ENCODE measurements at regions not wholly inside any gene's neighbourhood (a gene's known extent, or its start where the extent isn't known, plus 50 kb on each side); places are given as distances from the start of the nearest gene placed in this dataset.
A peak's percentile ranks its signal among the peaks of the same experiment; 100 is the strongest.

DNA sequence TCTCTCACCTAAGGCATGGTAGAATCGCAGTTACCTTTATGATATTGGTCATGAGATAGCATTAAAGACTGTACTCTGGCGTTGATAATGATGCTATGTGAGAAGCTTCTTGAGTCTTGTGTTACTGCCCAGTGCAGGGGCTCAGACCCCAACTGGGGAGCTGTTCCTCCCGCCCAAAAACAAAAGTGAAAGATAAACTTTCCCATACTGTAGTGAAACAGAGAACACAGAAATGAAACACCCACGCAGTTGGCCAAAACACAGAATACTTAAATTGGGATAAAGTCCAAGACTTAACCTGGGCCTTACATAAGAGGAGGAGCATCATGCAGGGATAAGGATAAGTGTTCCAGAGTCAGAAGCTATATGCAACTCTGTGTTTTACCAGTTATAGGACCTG, 130.6 kb downstream of the HHIPL2 start:
- Histone ChIP-seq H3K79me1 (replicated peaks; ENCODE audit: low read length, poor library complexity, severe bottlenecking) (no peaks in the 10 kb centered on the region), H3K23ac (ENCODE audit: low read length in 2 of 2) (no peak overlapping the region), H3K9me3 (ENCODE audit: control insufficient read depth, low read length) (no peaks in the 10 kb centered on the region), H4K91ac (ENCODE audit: low read length) (no peak overlapping the region), H2BK15ac (ENCODE audit: low read depth, poor library complexity, severe bottlenecking) (no peak overlapping the region), H2AFZ (ENCODE audit: low read depth, low read length) (no peak overlapping the region), H2BK5ac (ENCODE audit: low read depth, low read length, poor library complexity, severe bottlenecking) (no peak overlapping the region), H2BK12ac (ENCODE audit: low read length in 2 of 2) (no peak overlapping the region), H3K27me3 (ENCODE audit: control insufficient read depth in 1 of 2, insufficient read depth in 1 of 2, low read length in 2 of 2) (peaks cover 0 to 6% of the 10 kb centered on the region in 2 experiments), H2BK120ac (ENCODE audit: low read depth, low read length) (no peak overlapping the region), H3K4me3 (ENCODE audit: insufficient read depth in 1 of 2, low read depth in 1 of 2, low read length in 2 of 2) (no peak overlapping the region), H3K9ac (ENCODE audit: low read length) (no peak overlapping the region), H3K18ac (ENCODE audit: low read depth in 1 of 2, low read length in 2 of 2) (no peak overlapping the region), H2AK5ac (ENCODE audit: low read length, severe bottlenecking) (no peak overlapping the region), H3K4me2 (ENCODE audit: low read length, poor library complexity, severe bottlenecking) (no peak overlapping the region), H3K27ac (ENCODE audit: low read length, poor library complexity, severe bottlenecking) (no peak overlapping the region), H3K14ac (ENCODE audit: low read length in 2 of 2) (no peak overlapping the region), H4K8ac (ENCODE audit: low read length) (no peak overlapping the region), H3K4me1 (ENCODE audit: control insufficient read depth, insufficient read depth, low read depth, low read length) (peaks cover 2% of the 10 kb centered on the region), H3K4ac (ENCODE audit: low read depth in 1 of 2, low read length in 2 of 2) (no peak overlapping the region), H3K36me3 (ENCODE audit: control insufficient read depth in 1 of 2, insufficient read depth in 2 of 2, low read depth in 1 of 2, low read length in 2 of 2) (no peaks in the 10 kb centered on the region)
- WGBS = 85% methylated on average over 4 of the region's 4 CpGs
- no peak for DNase-seq

- peaks cover 0 to 3% of the 10 kb centered on the region in 2 experiments for H3K27me3 ChIP-seq (ENCODE audit: control insufficient read depth in 1 of 2, insufficient read depth in 1 of 2, low read length in 2 of 2)
- no peak overlapping the region for H2AK5ac ChIP-seq (ENCODE audit: low read length, severe bottlenecking)
- H3K79me1 ChIP-seq (replicated peaks; ENCODE audit: low read length, poor library complexity, severe bottlenecking) = no peaks in the 10 kb centered on the region
- DNase-seq = peak; percentile 3
- H3K27ac ChIP-seq (ENCODE audit: low read length, poor library complexity, severe bottlenecking) = no peak overlapping the region
- H3K18ac ChIP-seq (ENCODE audit: low read depth in 1 of 2, low read length in 2 of 2) = no peak overlapping the region
- H2BK120ac ChIP-seq (ENCODE audit: low read depth, low read length) = no peak overlapping the region
- no peak overlapping the region for H2BK5ac ChIP-seq (ENCODE audit: low read depth, low read length, poor library complexity, severe bottlenecking)
- WGBS = 91% methylated on average over 2 of the region's 2 CpGs
- no peaks in the 10 kb centered on the region for H3K9me3 ChIP-seq (ENCODE audit: control insufficient read depth, low read length)
- H3K9ac ChIP-seq (ENCODE audit: low read length) = no peak overlapping the region
- peaks cover 2% of the 10 kb centered on the region for H3K4me1 ChIP-seq (ENCODE audit: control insufficient read depth, insufficient read depth, low read depth, low read length)
- H3K4me2 ChIP-seq (ENCODE audit: low read length, poor library complexity, severe bottlenecking) = no peak overlapping the region
- no peak overlapping the region for H2BK12ac ChIP-seq (ENCODE audit: low read length in 2 of 2)
- H3K14ac ChIP-seq (ENCODE audit: low read length in 2 of 2) = no peak overlapping the region
- no peak overlapping the region for H4K8ac ChIP-seq (ENCODE audit: low read length)
- no peaks in the 10 kb centered on the region for H3K36me3 ChIP-seq (ENCODE audit: control insufficient read depth in 1 of 2, insufficient read depth in 2 of 2, low read depth in 1 of 2, low read length in 2 of 2)
- H3K4me3 ChIP-seq (ENCODE audit: insufficient read depth in 1 of 2, low read depth in 1 of 2, low read length in 2 of 2) = no peak overlapping the region
- no peak overlapping the region for H2AFZ ChIP-seq (ENCODE audit: low read depth, low read length)
- no peak overlapping the region for H4K91ac ChIP-seq (ENCODE audit: low read length)
- no peak overlapping the region for H3K23ac ChIP-seq (ENCODE audit: low read length in 2 of 2)
- no peak overlapping the region for H2BK15ac ChIP-seq (ENCODE audit: low read depth, poor library complexity, severe bottlenecking)
- H3K4ac ChIP-seq (ENCODE audit: low read depth in 1 of 2, low read length in 2 of 2) = no peak overlapping the region
Observed at GRCh38 chr1:222416001-222416791, 131.7 kb downstream of the HHIPL2 start.

GRCh38 chr1:222415441-222415840, 132.5 kb downstream of the HHIPL2 start:
- H2BK12ac ChIP-seq (ENCODE audit: low read length in 2 of 2) = no peak overlapping the region
- no peak overlapping the region for H3K14ac ChIP-seq (ENCODE audit: low read length in 2 of 2)
- no peak overlapping the region for H3K4me3 ChIP-seq (ENCODE audit: insufficient read depth in 1 of 2, low read depth in 1 of 2, low read length in 2 of 2)
- no peaks in the 10 kb centered on the region for H3K36me3 ChIP-seq (ENCODE audit: control insufficient read depth in 1 of 2, insufficient read depth in 2 of 2, low read depth in 1 of 2, low read length in 2 of 2)
- no peak overlapping the region for H2AK5ac ChIP-seq (ENCODE audit: low read length, severe bottlenecking)
- no peak overlapping the region for H3K9ac ChIP-seq (ENCODE audit: low read length)
- no peaks in the 10 kb centered on the region for H3K79me1 ChIP-seq (replicated peaks; ENCODE audit: low read length, poor library complexity, severe bottlenecking)
- H4K91ac ChIP-seq (ENCODE audit: low read length) = no peak overlapping the region
- H2BK120ac ChIP-seq (ENCODE audit: low read depth, low read length) = no peak overlapping the region
- H2BK5ac ChIP-seq (ENCODE audit: low read depth, low read length, poor library complexity, severe bottlenecking) = no peak overlapping the region
- peaks cover 0 to 2% of the 10 kb centered on the region in 2 experiments for H3K27me3 ChIP-seq (ENCODE audit: control insufficient read depth in 1 of 2, insufficient read depth in 1 of 2, low read length in 2 of 2)
- DNase-seq = no peak
- no peak overlapping the region for H2BK15ac ChIP-seq (ENCODE audit: low read depth, poor library complexity, severe bottlenecking)
- no peak overlapping the region for H3K4ac ChIP-seq (ENCODE audit: low read depth in 1 of 2, low read length in 2 of 2)
- no peak overlapping the region for H2AFZ ChIP-seq (ENCODE audit: low read depth, low read length)
- no peak overlapping the region for H3K4me2 ChIP-seq (ENCODE audit: low read length, poor library complexity, severe bottlenecking)
- H3K4me1 ChIP-seq (ENCODE audit: control insufficient read depth, insufficient read depth, low read depth, low read length) = peaks cover 2% of the 10 kb centered on the region
- no peak overlapping the region for H3K27ac ChIP-seq (ENCODE audit: low read length, poor library complexity, severe bottlenecking)
- 89% methylated on average over 5 of the region's 5 CpGs for WGBS
- H3K18ac ChIP-seq (ENCODE audit: low read depth in 1 of 2, low read length in 2 of 2) = no peak overlapping the region
- peak overlapping the region; percentile 15 for H4K8ac ChIP-seq (ENCODE audit: low read length)
- H3K23ac ChIP-seq (ENCODE audit: low read length in 2 of 2) = no peak overlapping the region
- H3K9me3 ChIP-seq (ENCODE audit: control insufficient read depth, low read length) = no peaks in the 10 kb centered on the region

GRCh38 chr1:222413991-222414549, 133.8 kb downstream of the HHIPL2 start:
- H3K4me1 ChIP-seq (ENCODE audit: control insufficient read depth, insufficient read depth, low read depth, low read length) = peaks cover 2% of the 10 kb centered on the region
- no peak overlapping the region for H3K4ac ChIP-seq (ENCODE audit: low read depth in 1 of 2, low read length in 2 of 2)
- no peaks in the 10 kb centered on the region for H3K9me3 ChIP-seq (ENCODE audit: control insufficient read depth, low read length)
- 96% methylated on average over 2 of the region's 2 CpGs for WGBS
- no peak overlapping the region for H2AK5ac ChIP-seq (ENCODE audit: low read length, severe bottlenecking)
- no peaks in the 10 kb centered on the region for H3K79me1 ChIP-seq (replicated peaks; ENCODE audit: low read length, poor library complexity, severe bottlenecking)
- H3K36me3 ChIP-seq (ENCODE audit: control insufficient read depth in 1 of 2, insufficient read depth in 2 of 2, low read depth in 1 of 2, low read length in 2 of 2) = no peaks in the 10 kb centered on the region
- no peak overlapping the region for H3K27ac ChIP-seq (ENCODE audit: low read length, poor library complexity, severe bottlenecking)
- no peak overlapping the region for H3K4me3 ChIP-seq (ENCODE audit: insufficient read depth in 1 of 2, low read depth in 1 of 2, low read length in 2 of 2)
- no peak overlapping the region for H2BK5ac ChIP-seq (ENCODE audit: low read depth, low read length, poor library complexity, severe bottlenecking)
- H2BK120ac ChIP-seq (ENCODE audit: low read depth, low read length) = no peak overlapping the region
- H3K9ac ChIP-seq (ENCODE audit: low read length) = no peak overlapping the region
- H4K8ac ChIP-seq (ENCODE audit: low read length) = no peak overlapping the region
- no peaks in the 10 kb centered on the region for H3K27me3 ChIP-seq (ENCODE audit: control insufficient read depth in 1 of 2, insufficient read depth in 1 of 2, low read length in 2 of 2)
- no peak overlapping the region for H3K18ac ChIP-seq (ENCODE audit: low read depth in 1 of 2, low read length in 2 of 2)
- H3K23ac ChIP-seq (ENCODE audit: low read length in 2 of 2) = no peak overlapping the region
- DNase-seq = no peak
- H3K4me2 ChIP-seq (ENCODE audit: low read length, poor library complexity, severe bottlenecking) = no peak overlapping the region
- no peak overlapping the region for H2BK12ac ChIP-seq (ENCODE audit: low read length in 2 of 2)
- H4K91ac ChIP-seq (ENCODE audit: low read length) = no peak overlapping the region
- no peak overlapping the region for H3K14ac ChIP-seq (ENCODE audit: low read length in 2 of 2)
- H2AFZ ChIP-seq (ENCODE audit: low read depth, low read length) = no peak overlapping the region
- H2BK15ac ChIP-seq (ENCODE audit: low read depth, poor library complexity, severe bottlenecking) = no peak overlapping the region

All from mesenchymal stem cell (in vitro differentiated cells and primary cell).